ENCODE measurements at regions not wholly inside any gene's neighbourhood (a gene's known extent, or its start where the extent isn't known, plus 50 kb on each side); places are given as distances from the start of the nearest gene placed in this dataset.

- no peaks in the 10 kb centered on the region for H3K9me1 ChIP-seq (ENCODE audit: insufficient read depth, low read length)
- no peak overlapping the region for H3K18ac ChIP-seq (ENCODE audit: low read depth, low read length)
- intact Hi-C loops (cut with micrococcal nuclease) (no loop called here), in situ Hi-C loops (cut with MboI; ENCODE audit: low sequenced_read_pairs) (no loop called here), dilution Hi-C loops (cut with HindIII; ENCODE audit: low sequenced_read_pairs, unreplicated experiment) (no loop called here)
- no peaks in the 10 kb centered on the region for H4K20me1 ChIP-seq (ENCODE audit: insufficient read depth, low read length)
- H2BK20ac ChIP-seq (ENCODE audit: low read depth, low read length), result no peak overlapping the region
- no peak overlapping the region for H3K4ac ChIP-seq (ENCODE audit: low read depth, low read length)
- ATAC-seq (ENCODE audit: low read depth) (no peak), DNase-seq (no peak)
- no peak overlapping the region for H2AK5ac ChIP-seq (ENCODE audit: low read depth, low read length)
- no peak overlapping the region for H2AFZ ChIP-seq (replicated peaks; ENCODE audit: low read length, poor library complexity)
- H3K9me3 ChIP-seq (ENCODE audit: control insufficient read depth, insufficient read depth, low read length), result 0 out of 2 replicates have a peak, but pooled peaks cover 2% of the 10 kb centered on the region
- no peak overlapping the region for H2AK9ac ChIP-seq (replicated peaks; ENCODE audit: low read depth, low read length, poor library complexity)
- ChIA-PET CTCF (no interaction called here), POLR2A (ENCODE audit: unreplicated experiment) (no interaction called here)
- H2BK120ac ChIP-seq (ENCODE audit: low read depth, low read length), result no peak overlapping the region
- H3K9ac ChIP-seq (ENCODE audit: low read depth, low read length), result no peak overlapping the region
- H2BK15ac ChIP-seq (ENCODE audit: low read depth, low read length), result no peak overlapping the region
- no peak overlapping the region for H4K91ac ChIP-seq (ENCODE audit: insufficient read depth, low read depth, low read length)
- H2BK5ac ChIP-seq (ENCODE audit: low read depth, low read length, poor library complexity, severe bottlenecking), result no peak overlapping the region
- no peak overlapping the region for H4K8ac ChIP-seq (ENCODE audit: low read depth in 2 of 2, low read length in 2 of 2)
- H3K23ac ChIP-seq (ENCODE audit: low read depth, low read length), result no peak overlapping the region
- no peak overlapping the region for H4K5ac ChIP-seq (ENCODE audit: low read depth, low read length)
- no peak overlapping the region for H3K14ac ChIP-seq (replicated peaks; ENCODE audit: low read depth, low read length)
- no peak overlapping the region for H3K56ac ChIP-seq (ENCODE audit: extremely low read depth, insufficient read depth, low read length)
- no peaks in the 10 kb centered on the region for H3K79me1 ChIP-seq (ENCODE audit: low read depth in 1 of 2, low read length in 2 of 2)
- no peak overlapping the region for H3K4me3 ChIP-seq (ENCODE audit: insufficient read depth, low read depth, low read length)
- H3K4me1 ChIP-seq (ENCODE audit: control insufficient read depth, insufficient read depth, low read length), result no peaks in the 10 kb centered on the region
- no peak overlapping the region for H3K4me2 ChIP-seq (ENCODE audit: low read depth, low read length)
- no peaks in the 10 kb centered on the region for H3K36me3 ChIP-seq (ENCODE audit: control insufficient read depth, insufficient read depth, low read length)
- no peak overlapping the region for H3K27ac ChIP-seq (ENCODE audit: insufficient read depth, low read length)
- BruUV-seq (replicated peaks), result no TSS peak
- no peaks in the 10 kb centered on the region for H3K27me3 ChIP-seq (ENCODE audit: control insufficient read depth, insufficient read depth, low read length)
- TF ChIP-seq ELK1 (IDR thresholded peaks at IDR 0.05; ENCODE audit: borderline replicate concordance, low read depth, low read length), result no peak
- TF ChIP-seq RFX5 (IDR thresholded peaks at IDR 0.05; ENCODE audit: low read depth, low read length), result no peak
- no peak for TF ChIP-seq CEBPB (IDR thresholded peaks at IDR 0.05; ENCODE audit: low read depth, low read length)
- TF ChIP-seq FOS (IDR thresholded peaks at IDR 0.05; ENCODE audit: low read depth, low read length), result no peak
- no peak for TF ChIP-seq MAZ (IDR thresholded peaks at IDR 0.05; ENCODE audit: borderline replicate concordance, low read depth, low read length)
- no peak for TF ChIP-seq RCOR1 (IDR thresholded peaks at IDR 0.05; ENCODE audit: insufficient replicate concordance, low read length)
- no peak for TF ChIP-seq BHLHE40 (IDR thresholded peaks at IDR 0.05; ENCODE audit: low read depth, low read length)
- no peak for TF ChIP-seq RAD21 (IDR thresholded peaks at IDR 0.05; ENCODE audit: low read length)
- no peak for TF ChIP-seq CHD1 (IDR thresholded peaks at IDR 0.05; ENCODE audit: low read depth, low read length)
- no peak for TF ChIP-seq SMC3 (IDR thresholded peaks at IDR 0.05; ENCODE audit: low read depth, low read length)
- no peak for TF ChIP-seq MXI1 (IDR thresholded peaks at IDR 0.05; ENCODE audit: borderline replicate concordance, low read depth, low read length)
- TF ChIP-seq NFE2L2 (IDR thresholded peaks at IDR 0.05; ENCODE audit: low read depth, low read length), result no peak
- no peak for TF ChIP-seq CTCF (conservative IDR thresholded peaks at IDR 0.05; ENCODE audit: low read depth, low read length)
- no peak for TF ChIP-seq POLR2A (IDR thresholded peaks at IDR 0.05; ENCODE audit: low read depth, low read length)
- TF ChIP-seq USF2 (IDR thresholded peaks at IDR 0.05; ENCODE audit: low read depth, low read length), result no peak
- TF ChIP-seq MAFK (IDR thresholded peaks at IDR 0.05; ENCODE audit: low read depth, low read length), result no peak
These were observed 241.9 kb downstream of the IL20RB start for GRCh38 chr3:137199678-137200077.
